ENCODE measurements at regions not wholly inside any gene's neighbourhood (a gene's known extent, or its start where the extent isn't known, plus 50 kb on each side); places are given as distances from the start of the nearest gene placed in this dataset.

- FAIRE-seq (no peak), ATAC-seq (no peak), DNase-seq (ENCODE audit: low read depth in 1 of 2, low spot score in 1 of 2) (no peak)
- ChIA-PET CTCF (interaction anchor here (1.3 kb wide), 1 partner anchor 92 kb away, joined by 3 read pairs; no protein-coding TSS in a partner anchor), POLR2A (no interaction called here)
- WGBS (ENCODE audit: missing lambda C conversion rate): 89% methylated on average over 6 of the region's 6 CpGs
- Histone ChIP-seq H3K4me1 (peaks cover 26% of the 10 kb centered on the region), H3K4me2 (no peak overlapping the region), H3K27ac (peak overlapping the region in 1 of 2 experiments; percentile 46; a peak in 3 of 6 replicates), H3K9me3 (peaks cover 7% of the 10 kb centered on the region; the same call in 1 of the 3 replicates), H3K4me3 (no peak overlapping the region)
- no peak for TF ChIP-seq TFCP2L1 (CRISPR knock-in tag; IDR thresholded peaks at IDR 0.05)
- 0 out of 4 replicates have a peak, but pooled peaks of 1 of the 2 experiments have one; percentile 9 for TF ChIP-seq CEBPB (IDR thresholded peaks at IDR 0.05)
Measured at GRCh38 chr7:17101207-17101696, 197.2 kb upstream of the AHR start.

- FAIRE-seq: no peak
- Histone ChIP-seq H3K9me3 (peaks cover 7% of the 10 kb centered on the region; the same call in 1 of the 3 replicates), H3K4me2 (no peak overlapping the region), H3K4me1 (peaks cover 20% of the 10 kb centered on the region), H3K4me3 (no peak overlapping the region), H3K27ac (0 out of 6 replicates have a peak overlapping the region, but pooled peaks of 1 of the 2 experiments have one; percentile 22)
- POLR2A ChIA-PET: no interaction called here
- 51% methylated on average over 4 of the region's 4 CpGs for WGBS (ENCODE audit: missing lambda C conversion rate)
- DNase-seq (ENCODE audit: low read depth in 1 of 2, low spot score in 1 of 2): no peak
- CTCF ChIA-PET: interaction anchor here (1.2 kb wide), 1 partner anchor 120 kb away, joined by 3 read pairs; no protein-coding TSS in a partner anchor
- no peak for TF ChIP-seq HOXB5 (CRISPR knock-in tag; IDR thresholded peaks at IDR 0.05)
- no peak for TF ChIP-seq RAD21 (conservative IDR thresholded peaks at IDR 0.05 in 1 of 2, IDR thresholded peaks at IDR 0.05 in 1 of 2)
- TF ChIP-seq FOSB (CRISPR knock-in tag; IDR thresholded peaks at IDR 0.05): no peak
- TF ChIP-seq SREBF2 (IDR thresholded peaks at IDR 0.05): no peak
- no peak for TF ChIP-seq USF2 (IDR thresholded peaks at IDR 0.05)
- no peak for TF ChIP-seq KDM1A (IDR thresholded peaks at IDR 0.05; ENCODE audit: low read depth)
- TF ChIP-seq REST (IDR thresholded peaks at IDR 0.05): no peak
- TF ChIP-seq CTCF (IDR thresholded peaks at IDR 0.05): no peak
- no peak for TF ChIP-seq ZC3H11A (IDR thresholded peaks at IDR 0.05)
- no peak for ATAC-seq
Measured at GRCh38 chr7:17103170-17103569, 195.3 kb upstream of the AHR start.

GRCh38 chr7:17103984-17104383 lies 194.5 kb upstream of the AHR start:
- Histone ChIP-seq H3K4me2 (no peak overlapping the region), H3K9me3 (peaks cover 7% of the 10 kb centered on the region; the same call in 1 of the 3 replicates), H3K4me3 (no peak overlapping the region), H3K4me1 (peaks cover 14% of the 10 kb centered on the region), H3K27ac (no peak overlapping the region)
- no peak for FAIRE-seq
- POLR2A ChIA-PET: no interaction called here
- ATAC-seq: no peak
- TF ChIP-seq REST (IDR thresholded peaks at IDR 0.05) (peak; percentile 52), EHMT2 (IDR thresholded peaks at IDR 0.05; ENCODE audit: low read depth) (no peak), FOSL2 (IDR thresholded peaks at IDR 0.05) (no peak), FOSL2 (CRISPR knock-in tag; IDR thresholded peaks at IDR 0.05) (no peak), HMGXB4 (CRISPR knock-in tag; IDR thresholded peaks at IDR 0.05; ENCODE audit: borderline replicate concordance) (no peak), MAX (IDR thresholded peaks at IDR 0.05) (no peak)
- WGBS (ENCODE audit: missing lambda C conversion rate): 59% methylated on average over 5 of the region's 5 CpGs
- CTCF ChIA-PET: interaction anchor here (1.2 kb wide), 1 partner anchor 121 kb away, joined by 3 read pairs; no protein-coding TSS in a partner anchor
- no peak for DNase-seq (ENCODE audit: low read depth in 1 of 2, low spot score in 1 of 2)
